ENCODE measurements at regions not wholly inside any gene's neighbourhood (a gene's known extent, or its start where the extent isn't known, plus 50 kb on each side); places are given as distances from the start of the nearest gene placed in this dataset.

DNA sequence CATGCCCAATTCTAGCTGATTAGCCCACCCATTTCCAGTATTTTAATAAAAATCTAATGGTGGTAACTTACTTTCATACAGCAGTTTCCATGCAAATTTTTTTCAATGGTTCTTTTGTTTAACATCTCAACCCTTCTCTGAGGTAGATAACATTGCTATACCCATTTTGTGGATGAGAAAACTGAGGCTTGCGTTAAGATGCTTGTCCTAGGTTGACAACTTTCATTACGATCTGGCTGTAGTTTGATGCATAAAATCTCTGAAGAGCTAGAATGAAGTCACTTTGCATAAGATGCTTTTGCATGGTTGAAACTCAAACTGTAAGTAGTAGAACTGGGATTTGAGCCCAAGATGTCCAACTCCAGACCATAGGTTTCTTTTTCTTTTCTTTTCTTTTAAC, 309.5 kb upstream of the PODXL start:
- H3K4me3 Mint-ChIP-seq = no peak overlapping the region
- H3K4me1 Mint-ChIP-seq = no peaks in the 10 kb centered on the region
- no peaks in the 10 kb centered on the region for H3K36me3 Mint-ChIP-seq
- DNase-seq = no peak
- H3K9me3 Mint-ChIP-seq = no peaks in the 10 kb centered on the region
- no peak overlapping the region for H3K27ac Mint-ChIP-seq
- H3K27me3 Mint-ChIP-seq = peaks cover 22% of the 10 kb centered on the region

DNA sequence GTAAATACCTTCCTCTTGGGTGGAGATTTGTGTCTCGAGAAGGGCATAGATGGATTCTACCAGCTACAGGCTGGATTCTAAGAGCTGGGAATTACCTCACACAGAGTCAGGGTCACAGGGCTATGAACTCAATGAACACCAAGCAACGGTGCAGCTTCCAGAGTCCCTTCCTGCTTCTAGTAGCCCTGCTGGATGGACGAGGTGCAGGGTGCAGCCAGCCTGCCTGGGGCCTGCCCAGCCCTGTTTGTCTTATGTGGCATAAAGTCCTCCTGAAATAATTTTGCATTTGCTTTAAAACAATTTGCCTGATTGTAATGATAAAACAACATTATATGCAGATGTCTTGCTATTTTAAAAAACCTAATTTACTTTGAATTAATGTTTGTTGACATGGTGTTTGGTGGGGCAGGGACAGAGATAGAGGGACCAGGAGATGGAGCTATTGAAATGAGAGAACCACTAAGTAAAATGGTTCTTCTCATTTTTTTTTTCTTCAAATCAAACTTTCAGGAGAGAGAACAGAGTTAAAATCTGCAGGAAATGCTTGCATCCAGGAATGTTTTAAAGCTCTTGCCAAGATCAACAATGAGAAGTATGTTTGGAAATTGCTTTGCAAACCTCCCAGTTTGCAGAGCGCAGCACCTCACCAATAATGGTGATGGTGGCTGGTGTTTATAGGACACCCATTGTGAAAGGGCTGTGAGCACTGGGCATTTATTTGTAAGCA, 305.4 kb upstream of the PODXL start:
- Mint-ChIP-seq H3K27me3 (peaks cover 8% of the 10 kb centered on the region), H3K27ac (no peak overlapping the region), H3K4me3 (no peak overlapping the region), H3K4me1 (no peaks in the 10 kb centered on the region), H3K36me3 (no peaks in the 10 kb centered on the region), H3K9me3 (no peaks in the 10 kb centered on the region)
- DNase-seq = no peak

DNA sequence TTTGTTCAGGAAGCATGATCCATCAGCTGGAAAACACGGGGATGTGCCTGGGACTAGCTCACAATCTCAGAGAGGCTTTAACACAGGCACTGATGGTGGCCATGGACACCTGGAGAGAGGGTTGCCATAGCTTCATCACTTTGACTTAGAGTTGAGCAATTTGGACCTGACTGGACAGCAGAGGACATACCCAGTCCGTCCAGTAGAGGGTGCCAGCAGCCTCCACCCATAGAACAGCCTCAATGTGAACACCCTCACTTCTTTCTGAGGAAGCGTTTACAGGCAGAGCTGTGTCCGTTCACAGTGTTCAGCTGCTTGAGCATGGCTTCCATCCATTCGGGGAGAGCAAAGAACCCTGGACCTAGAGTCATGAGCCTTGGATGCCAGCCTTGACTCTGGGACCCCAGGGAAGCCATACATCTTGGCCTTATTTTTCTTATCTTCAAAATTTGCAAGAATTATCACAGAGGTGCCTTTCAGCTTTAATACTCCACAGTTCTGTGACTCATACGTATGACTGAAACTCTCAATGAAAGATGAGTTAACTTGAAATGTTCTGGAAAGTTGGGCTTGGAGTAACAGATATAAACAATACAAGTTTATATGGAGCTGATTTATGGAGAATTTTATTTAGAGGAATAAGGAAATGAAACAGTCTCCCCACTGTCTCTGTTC, 302.9 kb upstream of the PODXL start:
- Mint-ChIP-seq H3K9me3 (peaks cover 2% of the 10 kb centered on the region), H3K4me3 (no peak overlapping the region), H3K27me3 (peaks cover 1% of the 10 kb centered on the region), H3K27ac (no peak overlapping the region), H3K36me3 (no peaks in the 10 kb centered on the region), H3K4me1 (no peaks in the 10 kb centered on the region)
- DNase-seq = peak; percentile 25

DNA sequence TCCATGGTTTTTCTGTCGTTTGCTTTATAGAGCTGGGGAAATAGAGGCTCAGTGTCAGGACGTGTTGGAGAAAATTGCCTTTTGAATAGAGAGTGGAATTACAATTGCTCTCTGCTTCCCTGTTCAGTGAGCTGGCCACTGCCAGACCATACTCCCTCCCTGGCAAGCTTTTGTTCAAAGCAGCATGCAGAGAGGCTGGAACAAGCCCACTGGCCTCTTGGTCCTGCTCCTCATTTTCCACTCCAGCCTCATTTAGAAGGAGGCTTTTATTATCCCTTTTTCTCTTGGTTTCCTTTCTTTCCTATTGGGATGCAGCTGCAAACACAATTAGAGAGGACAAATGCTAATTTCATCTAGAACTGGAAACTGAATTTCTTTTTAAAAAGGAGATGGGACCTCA, 302.2 kb upstream of the PODXL start:
- Mint-ChIP-seq H3K4me1 (no peaks in the 10 kb centered on the region), H3K27me3 (no peaks in the 10 kb centered on the region), H3K9me3 (peaks cover 2% of the 10 kb centered on the region), H3K36me3 (no peaks in the 10 kb centered on the region), H3K27ac (no peak overlapping the region), H3K4me3 (no peak overlapping the region)
- no peak for DNase-seq

DNA sequence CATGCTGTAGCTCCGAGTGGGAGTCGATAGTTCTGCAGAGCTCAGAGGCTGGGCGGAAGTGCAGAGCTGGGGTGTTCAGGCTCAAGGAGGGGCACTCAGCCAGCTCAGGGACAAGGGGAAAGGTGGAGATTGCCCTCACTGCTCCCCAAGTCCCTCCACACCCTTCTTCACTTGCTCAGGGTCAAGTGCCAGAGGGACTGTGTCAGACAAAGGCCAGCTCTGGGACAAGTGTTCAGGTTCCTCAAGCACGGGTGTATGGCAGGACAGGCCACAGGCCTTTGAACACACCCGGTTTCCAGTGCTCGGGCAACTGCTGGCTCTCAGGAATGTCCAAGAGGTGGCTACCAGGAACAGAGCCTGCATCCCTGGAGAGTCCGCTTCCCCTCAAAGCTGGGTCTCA, 293.0 kb upstream of the PODXL start:
- Mint-ChIP-seq H3K36me3 (no peaks in the 10 kb centered on the region), H3K27me3 (peaks cover 9% of the 10 kb centered on the region), H3K4me1 (no peaks in the 10 kb centered on the region), H3K27ac (no peak overlapping the region), H3K4me3 (no peak overlapping the region), H3K9me3 (no peaks in the 10 kb centered on the region)
- no peak for DNase-seq

DNA sequence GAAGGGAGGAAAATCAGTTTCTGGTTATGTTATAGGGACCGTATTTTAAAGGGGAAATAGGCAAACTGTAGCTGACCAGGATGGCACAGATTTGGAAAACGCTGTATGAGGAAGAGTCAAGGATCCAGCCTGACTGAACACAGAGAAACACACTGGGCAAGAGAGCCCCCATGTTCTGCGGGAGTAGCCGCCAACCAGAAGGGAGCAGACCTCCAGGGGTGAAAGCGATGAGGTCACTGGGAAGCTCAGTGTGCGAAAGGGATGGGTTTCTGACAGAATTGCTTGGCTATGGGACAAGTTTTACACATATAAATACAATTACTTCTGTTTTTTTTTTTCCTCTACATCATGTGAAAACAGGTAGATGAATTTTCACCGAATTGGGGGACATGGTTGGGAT, 291.6 kb upstream of the PODXL start:
- Mint-ChIP-seq H3K27ac (no peak overlapping the region), H3K4me3 (no peak overlapping the region), H3K36me3 (no peaks in the 10 kb centered on the region), H3K9me3 (no peaks in the 10 kb centered on the region), H3K4me1 (no peaks in the 10 kb centered on the region), H3K27me3 (peaks cover 14% of the 10 kb centered on the region)
- DNase-seq = no peak

DNA sequence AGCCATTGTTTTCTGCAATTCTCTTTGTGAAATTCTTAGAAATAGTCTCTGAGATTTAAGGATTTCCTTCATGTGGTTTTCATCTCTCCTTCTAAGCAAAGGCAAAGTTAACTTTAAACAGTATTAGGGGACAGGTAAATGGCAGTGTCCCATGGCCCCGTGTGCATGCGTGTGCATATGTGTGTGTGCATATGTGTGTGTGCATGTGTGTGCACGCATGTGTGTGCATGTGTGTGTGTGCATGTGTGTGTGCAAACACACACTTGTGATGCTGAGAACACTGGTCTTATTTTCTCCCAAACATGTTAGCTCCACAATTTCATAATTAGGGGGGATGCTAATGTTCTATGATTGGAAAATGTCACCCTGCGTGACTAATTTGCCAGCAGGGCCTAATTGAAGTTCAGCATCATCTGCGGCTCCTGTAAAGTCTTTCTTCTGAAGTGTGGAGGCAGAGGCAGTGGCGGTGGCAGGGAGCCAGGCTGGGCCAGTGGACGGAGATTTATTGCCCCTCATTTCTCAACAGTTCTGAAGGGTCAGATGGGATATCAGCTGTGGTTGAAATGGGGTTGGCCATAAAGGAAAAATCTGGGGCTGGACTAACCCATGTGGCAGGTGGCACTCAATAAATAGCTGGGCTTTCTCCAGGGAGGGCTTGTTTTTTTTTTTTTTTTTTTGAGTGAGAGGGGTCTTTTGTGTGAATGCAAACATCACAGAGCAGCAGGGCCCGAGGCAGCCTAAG, 289.3 kb upstream of the PODXL start:
- Mint-ChIP-seq H3K9me3 (no peaks in the 10 kb centered on the region), H3K4me1 (no peaks in the 10 kb centered on the region), H3K27ac (no peak overlapping the region), H3K4me3 (no peak overlapping the region), H3K27me3 (peaks cover 11% of the 10 kb centered on the region), H3K36me3 (no peaks in the 10 kb centered on the region)
- DNase-seq = no peak

DNA sequence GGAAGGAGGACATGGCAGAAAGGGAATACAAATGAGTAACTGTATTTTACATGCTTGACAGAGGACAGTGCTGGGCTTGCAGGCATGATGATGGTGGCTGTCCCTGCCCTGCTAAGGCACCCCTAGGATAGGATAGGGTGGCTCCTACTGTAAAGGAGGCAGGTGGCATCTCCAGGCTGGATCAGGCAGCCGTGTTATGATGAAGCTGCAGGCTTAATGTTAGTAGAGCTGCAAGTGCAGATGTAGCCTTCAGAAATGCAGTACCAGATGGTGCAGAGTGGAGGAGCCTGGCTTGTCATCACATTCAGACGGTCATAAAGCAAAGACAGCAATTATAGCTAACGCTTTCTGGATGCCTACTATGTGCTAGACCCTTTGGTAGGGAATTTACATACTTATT, 287.9 kb upstream of the PODXL start:
- Mint-ChIP-seq H3K4me1 (no peaks in the 10 kb centered on the region), H3K27ac (no peak overlapping the region), H3K4me3 (no peak overlapping the region), H3K9me3 (no peaks in the 10 kb centered on the region), H3K36me3 (no peaks in the 10 kb centered on the region), H3K27me3 (peaks cover 11% of the 10 kb centered on the region)
- no peak for DNase-seq

DNA sequence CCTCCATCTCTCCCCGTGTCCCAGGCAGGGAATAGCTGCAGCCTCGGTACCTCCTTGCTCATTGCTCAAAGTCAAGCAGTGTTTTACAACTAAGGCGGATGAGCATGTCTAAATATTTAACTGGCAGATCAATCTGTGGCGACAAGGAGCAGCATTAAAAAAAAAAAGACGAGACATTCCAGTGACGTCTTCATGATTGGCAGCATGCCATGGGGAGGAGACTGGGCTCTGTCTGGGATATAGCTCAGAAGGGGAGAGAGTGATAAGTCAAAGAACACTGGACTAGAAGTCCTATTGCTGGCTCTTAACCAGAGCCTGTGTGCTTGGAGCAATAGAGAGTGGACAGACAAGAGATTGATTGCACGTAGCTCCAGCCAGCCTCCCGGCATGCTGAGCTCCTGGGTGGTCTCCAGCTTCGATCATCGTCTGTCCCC, 287.5 kb upstream of the PODXL start:
- Mint-ChIP-seq H3K27ac (no peak overlapping the region), H3K4me3 (no peak overlapping the region), H3K27me3 (peaks cover 11% of the 10 kb centered on the region), H3K36me3 (no peaks in the 10 kb centered on the region), H3K4me1 (no peaks in the 10 kb centered on the region), H3K9me3 (no peaks in the 10 kb centered on the region)
- no peak for DNase-seq

DNA sequence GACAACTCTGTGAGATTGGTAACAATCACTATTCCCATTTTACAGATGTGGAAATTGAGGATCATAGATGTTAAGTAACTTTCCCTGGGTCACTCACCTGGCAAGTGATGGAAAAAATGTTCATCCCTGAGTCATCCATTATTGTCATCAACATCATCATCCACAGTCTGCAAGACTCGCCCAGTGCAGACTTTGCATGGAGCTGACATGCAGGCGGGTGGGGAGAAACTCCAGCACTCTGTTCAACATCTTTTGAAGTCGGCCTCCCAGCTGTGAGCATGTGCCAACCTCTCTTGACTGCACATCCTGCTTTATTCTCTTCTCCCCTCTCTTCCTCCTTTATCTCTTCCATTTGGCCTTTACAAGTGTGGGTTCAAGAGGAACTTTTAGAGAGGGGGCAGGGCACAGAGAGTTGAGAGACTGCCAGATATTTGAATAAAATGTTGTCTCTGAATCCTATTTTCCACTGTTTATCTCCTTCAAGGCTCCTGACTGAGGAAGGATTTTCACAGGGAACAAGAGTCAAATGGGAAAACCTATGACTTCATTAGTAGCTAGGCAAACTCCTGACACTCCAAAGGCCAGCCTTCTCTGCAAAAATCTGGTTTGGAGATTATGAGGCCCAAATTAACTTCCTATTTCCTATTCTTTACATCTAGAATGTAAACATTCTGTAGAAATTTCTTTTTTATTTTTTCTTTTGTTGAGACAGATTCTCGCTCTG, 283.7 kb upstream of the PODXL start:
- no peak overlapping the region for H3K4me3 Mint-ChIP-seq
- no peaks in the 10 kb centered on the region for H3K9me3 Mint-ChIP-seq
- H3K4me1 Mint-ChIP-seq = no peaks in the 10 kb centered on the region
- DNase-seq = no peak
- H3K36me3 Mint-ChIP-seq = no peaks in the 10 kb centered on the region
- no peak overlapping the region for H3K27ac Mint-ChIP-seq
- H3K27me3 Mint-ChIP-seq = peaks cover 11% of the 10 kb centered on the region

DNA sequence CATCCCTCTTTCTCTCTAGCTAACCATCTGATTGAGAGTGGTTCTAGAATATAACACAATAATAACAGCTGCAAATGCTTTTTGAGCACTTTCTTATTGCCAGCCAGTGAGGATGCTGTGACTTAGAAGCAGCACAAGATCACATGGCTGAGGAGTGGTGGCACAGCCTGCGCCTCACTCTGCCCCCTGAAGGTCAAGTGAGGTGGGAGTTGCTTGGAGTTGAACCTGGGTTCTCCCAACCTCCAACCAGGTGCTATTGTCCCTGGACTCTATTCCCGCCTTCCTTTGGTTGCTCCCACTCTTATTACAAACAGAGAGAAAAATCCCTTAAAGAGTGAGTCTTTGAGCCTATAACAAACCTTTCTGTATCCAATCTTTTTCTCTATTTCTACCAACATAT, 280.3 kb upstream of the PODXL start:
- H3K4me1 Mint-ChIP-seq = no peaks in the 10 kb centered on the region
- peaks cover 16% of the 10 kb centered on the region for H3K27me3 Mint-ChIP-seq
- no peaks in the 10 kb centered on the region for H3K36me3 Mint-ChIP-seq
- H3K9me3 Mint-ChIP-seq = no peaks in the 10 kb centered on the region
- DNase-seq = no peak
- H3K27ac Mint-ChIP-seq = no peak overlapping the region
- H3K4me3 Mint-ChIP-seq = no peak overlapping the region

DNA sequence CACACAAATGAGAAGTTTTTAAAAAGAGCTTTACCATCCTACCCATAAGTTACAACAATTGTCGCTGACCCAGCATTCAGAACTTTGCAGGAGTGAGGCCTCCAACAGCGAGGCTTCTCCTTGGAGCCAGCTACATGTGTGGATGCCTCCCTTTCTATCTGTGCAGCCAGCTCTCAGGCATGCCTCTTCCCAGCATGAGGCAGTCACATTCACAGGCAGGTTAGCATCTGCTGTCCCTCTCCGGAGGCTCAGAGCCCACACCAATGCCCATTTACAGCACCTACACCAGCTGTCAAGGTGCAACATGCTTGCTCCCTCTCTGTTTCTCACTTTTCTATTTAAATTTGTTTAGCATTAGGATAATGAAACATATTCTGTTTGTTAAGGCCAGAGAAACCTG, 278.7 kb upstream of the PODXL start:
- no peaks in the 10 kb centered on the region for H3K36me3 Mint-ChIP-seq
- no peak for DNase-seq
- H3K4me1 Mint-ChIP-seq = no peaks in the 10 kb centered on the region
- H3K27me3 Mint-ChIP-seq = peaks cover 22% of the 10 kb centered on the region
- no peaks in the 10 kb centered on the region for H3K9me3 Mint-ChIP-seq
- no peak overlapping the region for H3K4me3 Mint-ChIP-seq
- H3K27ac Mint-ChIP-seq = no peak overlapping the region

DNA sequence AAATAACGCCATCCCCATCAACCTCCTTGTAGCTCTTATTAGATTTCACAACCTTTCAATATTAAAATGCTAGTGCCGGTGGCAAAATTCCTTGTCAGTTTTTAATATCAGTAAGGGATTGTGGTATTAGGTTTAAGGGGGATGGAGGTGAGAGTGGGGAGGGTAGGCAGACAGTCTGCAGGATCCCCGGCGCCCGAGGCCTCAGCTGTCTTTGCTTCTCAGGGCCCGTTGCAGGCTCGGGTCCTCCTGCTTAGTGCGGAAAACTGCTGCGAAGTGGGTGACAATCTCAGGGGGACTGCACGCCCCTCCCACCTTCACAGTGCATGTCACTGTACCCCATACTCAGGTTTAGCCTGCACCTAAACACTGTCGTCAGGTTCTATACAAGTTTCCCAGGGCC, 274.3 kb upstream of the PODXL start:
- no peaks in the 10 kb centered on the region for H3K9me3 Mint-ChIP-seq
- no peak overlapping the region for H3K4me3 Mint-ChIP-seq
- H3K27me3 Mint-ChIP-seq = peaks cover 28% of the 10 kb centered on the region
- no peaks in the 10 kb centered on the region for H3K36me3 Mint-ChIP-seq
- no peak for DNase-seq
- no peaks in the 10 kb centered on the region for H3K4me1 Mint-ChIP-seq
- no peak overlapping the region for H3K27ac Mint-ChIP-seq

DNA sequence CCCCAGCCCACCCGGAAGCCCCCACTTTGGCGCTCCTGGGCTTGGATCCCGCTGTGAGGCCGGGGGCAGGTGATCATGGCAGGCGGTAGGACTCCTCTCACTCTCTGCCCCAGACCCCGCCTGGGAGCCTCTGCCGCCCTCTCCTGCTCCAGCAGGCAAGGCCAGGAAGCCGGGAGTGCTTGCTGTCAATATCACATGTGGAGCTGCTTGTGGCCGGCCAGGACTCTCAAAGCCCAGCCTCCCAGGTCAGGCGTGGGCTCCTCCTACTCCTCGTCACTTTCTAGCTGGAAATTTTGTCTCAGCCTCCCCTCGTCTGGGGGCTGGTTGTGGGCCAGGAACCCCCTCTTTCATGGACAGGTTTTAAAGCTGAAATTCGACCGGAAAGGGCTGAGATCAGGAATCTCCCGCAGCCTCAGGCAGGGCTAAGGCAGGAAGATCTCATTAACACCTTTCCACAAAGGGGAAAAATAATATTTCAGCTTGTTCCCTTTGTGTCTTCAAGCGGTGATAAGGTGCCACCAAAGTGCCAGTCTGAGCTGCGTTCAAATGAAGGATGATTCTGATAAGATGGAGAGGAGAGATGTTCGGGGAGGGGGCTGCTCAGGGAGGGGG, 273.6 kb upstream of the PODXL start:
- H3K27ac Mint-ChIP-seq = no peak overlapping the region
- no peaks in the 10 kb centered on the region for H3K36me3 Mint-ChIP-seq
- H3K27me3 Mint-ChIP-seq = peaks cover 28% of the 10 kb centered on the region
- H3K4me1 Mint-ChIP-seq = no peaks in the 10 kb centered on the region
- H3K4me3 Mint-ChIP-seq = no peak overlapping the region
- H3K9me3 Mint-ChIP-seq = no peaks in the 10 kb centered on the region
- DNase-seq = no peak

DNA sequence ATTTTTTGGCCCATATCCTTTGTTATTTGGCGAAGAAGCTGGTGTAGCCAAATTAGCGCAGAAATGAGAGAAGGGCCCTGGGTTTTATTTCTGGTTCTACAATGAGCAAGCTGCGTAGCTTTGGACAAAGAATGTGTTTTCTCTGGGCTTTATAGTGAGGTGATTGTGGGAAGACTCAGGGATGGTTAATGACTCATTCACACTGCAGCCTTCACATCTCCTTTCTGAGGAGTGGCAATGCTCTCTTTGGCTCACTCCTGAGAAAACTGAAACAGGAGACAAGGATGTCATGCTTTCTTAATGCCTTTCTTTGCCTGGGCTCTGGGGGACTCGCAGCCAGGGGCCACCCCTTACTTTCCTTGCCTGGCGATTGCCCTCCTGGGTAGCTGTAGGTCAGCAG, 271.0 kb upstream of the PODXL start:
- no peak overlapping the region for H3K27ac Mint-ChIP-seq
- H3K4me1 Mint-ChIP-seq = no peaks in the 10 kb centered on the region
- H3K27me3 Mint-ChIP-seq = peaks cover 21% of the 10 kb centered on the region
- H3K4me3 Mint-ChIP-seq = no peak overlapping the region
- no peak for DNase-seq
- H3K9me3 Mint-ChIP-seq = no peaks in the 10 kb centered on the region
- H3K36me3 Mint-ChIP-seq = no peaks in the 10 kb centered on the region

Data from activated naive CD8-positive, alpha-beta T cell treated with anti-CD3 and anti-CD28 coated beads for 36 hours (primary cell).